Ovary (tissue), 3 donors: ENCODE measurements at regions not wholly inside any gene's neighbourhood (a gene's known extent, or its start where the extent isn't known, plus 50 kb on each side); places are given as distances from the start of the nearest gene placed in this dataset.

Experiments
- POLR2A ChIP-seq: fragments of 450-650 bp; IDR thresholded peaks from one replicate; pipeline ENCODE4 v1.6.1; 2017; ENCODE audit warnings: antibody characterized with exemption, mild to moderate bottlenecking, moderate library complexity
- TF ChIP-seq, protein P1 (sequence below), 3 donors: fragments of 450-650 bp in 2 of 3; fragments of 200-600 bp in 1 of 3; IDR thresholded peaks; one replicate each; pipeline versions ENCODE4 v1.5.1 to v1.8.0; 2016 to 2022; ENCODE audit warnings: antibody characterized with exemption in 3 of 3, mild to moderate bottlenecking in 1 of 3
- donor health status: DM: no; HTN: no; CAD: no.

- TF ChIP-seq, protein P1, sequence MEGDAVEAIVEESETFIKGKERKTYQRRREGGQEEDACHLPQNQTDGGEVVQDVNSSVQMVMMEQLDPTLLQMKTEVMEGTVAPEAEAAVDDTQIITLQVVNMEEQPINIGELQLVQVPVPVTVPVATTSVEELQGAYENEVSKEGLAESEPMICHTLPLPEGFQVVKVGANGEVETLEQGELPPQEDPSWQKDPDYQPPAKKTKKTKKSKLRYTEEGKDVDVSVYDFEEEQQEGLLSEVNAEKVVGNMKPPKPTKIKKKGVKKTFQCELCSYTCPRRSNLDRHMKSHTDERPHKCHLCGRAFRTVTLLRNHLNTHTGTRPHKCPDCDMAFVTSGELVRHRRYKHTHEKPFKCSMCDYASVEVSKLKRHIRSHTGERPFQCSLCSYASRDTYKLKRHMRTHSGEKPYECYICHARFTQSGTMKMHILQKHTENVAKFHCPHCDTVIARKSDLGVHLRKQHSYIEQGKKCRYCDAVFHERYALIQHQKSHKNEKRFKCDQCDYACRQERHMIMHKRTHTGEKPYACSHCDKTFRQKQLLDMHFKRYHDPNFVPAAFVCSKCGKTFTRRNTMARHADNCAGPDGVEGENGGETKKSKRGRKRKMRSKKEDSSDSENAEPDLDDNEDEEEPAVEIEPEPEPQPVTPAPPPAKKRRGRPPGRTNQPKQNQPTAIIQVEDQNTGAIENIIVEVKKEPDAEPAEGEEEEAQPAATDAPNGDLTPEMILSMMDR (IDR thresholded peaks at IDR 0.05), result no peak
- no peak for TF ChIP-seq POLR2A
These were observed 525.7 kb downstream of the RAB28 start for GRCh38 chr4:12958436-12958835.
